NCI-H1417 (cell line): ENCODE measurements at regions not wholly inside any gene's neighbourhood (a gene's known extent, or its start where the extent isn't known, plus 50 kb on each side); places are given as distances from the start of the nearest gene placed in this dataset.
A peak's percentile ranks its signal among the peaks of the same experiment; 100 is the strongest.
"Not testable (repeated sequence)": the region's sequence is repeated elsewhere in the genome, so short reads cannot be mapped to it uniquely, and the experiment has no call there.

Source experiments
- DNase-seq, 3 experiments: peaks; one replicate each; lab custom pipeline; 2025; lab: John Stamatoyannopoulos, UW

GRCh38 chr9:34793428-34793827, 83.5 kb upstream of the CCL21 start:
- no peak for DNase-seq

DNA sequence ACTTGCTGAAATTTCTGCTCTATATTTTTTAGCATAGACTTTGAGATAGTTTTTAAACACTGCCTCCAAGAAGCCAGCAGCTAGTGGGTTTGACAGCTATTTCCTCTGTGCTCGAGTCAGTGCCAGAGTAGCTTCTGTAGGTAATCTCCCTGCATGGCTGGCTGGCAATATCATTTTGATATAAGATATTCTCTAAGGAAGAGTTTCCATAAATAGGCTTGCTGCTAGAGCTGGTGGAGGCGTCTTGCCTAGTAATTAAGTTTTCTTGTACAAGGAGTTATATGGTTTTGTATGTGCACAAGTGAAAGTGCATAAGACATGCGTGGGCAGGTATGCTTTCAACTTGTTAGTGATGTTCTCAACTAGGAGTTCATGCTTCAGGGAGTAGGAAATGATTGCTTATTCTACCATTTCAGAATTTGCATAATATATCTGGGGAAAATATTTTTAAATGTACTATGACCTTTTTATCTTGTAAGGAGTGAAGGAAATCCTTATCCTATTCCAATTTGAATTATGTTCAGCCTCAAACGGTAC, 74.1 kb upstream of the CCL21 start:
- no peak for DNase-seq

GRCh38 chr9:34782372-34782771, 72.4 kb upstream of the CCL21 start:
- no peak for DNase-seq

DNA sequence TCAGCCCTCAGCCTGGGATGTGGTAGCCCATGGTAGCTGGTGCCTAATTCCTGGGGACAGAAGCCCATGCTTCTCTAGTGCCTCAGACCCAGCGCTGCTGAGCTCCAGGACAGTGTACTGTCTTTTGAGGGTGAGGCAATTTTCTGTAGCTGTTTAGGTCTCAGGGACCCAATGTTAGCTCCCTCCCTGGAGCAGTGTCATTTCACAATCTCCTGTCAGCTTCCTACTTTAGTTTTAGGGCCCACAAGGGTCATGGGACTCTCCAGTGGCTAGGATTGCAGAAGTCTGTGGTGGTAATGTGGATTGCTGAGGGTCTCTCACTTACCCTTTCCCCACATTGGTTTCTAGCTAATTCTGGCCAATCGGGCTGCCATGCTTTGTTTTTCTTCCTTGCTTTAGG, 67.7 kb upstream of the CCL21 start:
- no peak for DNase-seq

- no peak for DNase-seq
These were observed 64.0 kb upstream of the CCL21 start for GRCh38 chr9:34773955-34774354.

DNA sequence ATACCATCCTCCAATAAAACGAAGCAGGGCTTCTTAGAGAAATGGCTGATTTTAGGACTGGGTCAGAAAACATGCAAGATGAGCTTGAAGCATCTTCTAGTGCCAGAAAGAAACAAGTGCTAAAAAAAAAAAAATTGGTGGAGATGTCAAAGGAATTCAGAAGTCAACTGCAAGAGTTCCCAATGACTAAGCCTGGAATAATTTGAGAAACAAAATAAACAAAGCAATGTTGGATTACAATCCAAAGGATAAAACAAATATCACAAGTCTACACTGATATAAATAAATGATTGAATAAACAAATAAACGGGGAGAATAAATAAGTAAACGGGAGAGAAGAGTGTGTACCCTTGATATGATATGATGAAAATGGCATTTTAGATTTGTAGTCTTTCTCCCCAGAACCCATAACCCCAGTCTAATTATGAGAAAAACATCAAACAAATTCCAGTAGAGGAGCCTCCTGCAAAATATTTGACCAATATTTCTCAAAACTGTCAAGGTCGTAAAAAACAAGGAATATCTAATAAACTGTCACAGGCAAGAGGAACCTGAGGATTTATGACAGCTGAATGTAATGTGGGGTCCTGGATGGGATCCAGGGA, 63.5 kb upstream of the CCL21 start:
- DNase-seq: no peak

DNA sequence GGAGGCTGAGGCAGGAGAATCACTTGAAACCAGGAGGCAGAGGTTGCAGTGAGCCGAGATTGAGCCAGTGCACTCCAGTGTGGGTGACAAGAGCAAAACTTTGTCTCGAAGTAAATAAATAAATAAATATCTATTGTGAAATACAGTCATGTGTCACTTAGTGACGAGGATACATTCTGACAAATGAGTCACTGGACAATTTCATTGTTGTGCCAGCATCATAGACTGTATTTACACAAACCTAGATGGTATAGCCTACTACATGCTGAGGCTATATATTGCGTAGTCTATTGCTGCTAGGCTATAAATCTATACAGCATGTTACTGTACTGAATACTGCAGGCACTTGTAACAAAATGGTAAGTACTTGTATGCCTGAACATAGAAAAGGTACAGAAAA, 61.1 kb upstream of the CCL21 start:
- peak in 1 of 3 experiments; percentile 2 for DNase-seq

DNA sequence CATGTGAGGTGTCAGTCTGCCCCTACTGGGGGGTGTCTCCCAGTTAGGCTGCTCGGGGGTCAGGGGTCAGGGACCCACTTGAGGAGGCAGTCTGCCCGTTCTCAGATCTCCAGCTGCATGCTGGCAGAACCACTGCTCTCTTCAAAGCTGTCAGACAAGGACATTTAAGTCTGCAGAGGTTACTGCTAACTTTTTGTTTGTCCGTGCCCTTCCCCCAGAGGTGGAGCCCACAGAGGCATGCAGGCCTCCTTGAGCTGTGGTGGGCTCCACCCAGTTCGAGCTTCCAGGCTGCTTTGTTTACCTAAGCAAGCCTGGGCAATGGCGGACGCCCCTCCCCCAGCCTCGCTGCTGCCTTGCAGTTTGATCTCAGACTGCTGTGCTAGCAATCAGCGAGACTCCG, 57.2 kb upstream of the CCL21 start:
- not testable (repeated sequence) for DNase-seq

DNA sequence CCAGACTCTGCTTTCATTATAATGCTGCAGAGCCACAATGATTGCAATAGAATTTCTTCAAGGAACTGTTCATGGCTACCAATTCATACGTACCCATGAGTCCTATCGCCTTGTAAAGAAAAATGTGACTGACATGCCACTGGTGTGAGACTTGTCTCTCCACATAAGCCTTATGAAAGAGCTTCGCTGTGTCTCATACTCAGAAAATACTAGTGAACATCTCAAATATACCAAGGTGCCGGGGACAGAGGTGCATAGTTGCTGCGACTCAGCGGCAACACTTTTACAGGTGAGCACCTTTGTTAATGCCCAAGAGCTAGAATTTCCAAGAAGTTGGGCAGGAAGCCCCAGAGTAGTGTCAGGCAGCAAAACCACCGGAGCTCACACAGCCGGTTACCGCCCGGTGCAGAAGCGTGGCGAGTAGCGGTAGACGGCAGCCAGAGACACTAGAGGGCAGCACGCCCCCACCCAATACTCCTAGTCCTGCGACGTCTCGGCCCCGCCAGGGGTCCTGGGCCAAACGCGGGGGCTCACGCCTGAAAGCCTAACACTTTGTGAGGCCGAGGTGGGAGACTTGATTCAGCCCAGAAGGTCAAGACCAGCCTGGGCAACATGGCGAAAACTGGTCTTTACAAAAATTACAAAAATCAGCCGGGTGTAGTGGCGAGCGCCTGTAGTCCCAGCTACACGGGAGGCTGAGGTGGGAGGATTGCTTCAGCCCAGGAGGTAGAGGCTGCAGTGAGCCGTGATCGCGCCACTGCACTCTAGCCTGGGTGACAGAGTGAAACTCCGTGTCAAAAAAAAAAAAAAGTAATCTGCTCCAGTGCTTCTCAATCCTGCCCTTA, 50.5 kb upstream of the CCL21 start:
- peak in 1 of 3 experiments; percentile 0 for DNase-seq
